A673 (cell line): ENCODE measurements at regions not wholly inside any gene's neighbourhood (a gene's known extent, or its start where the extent isn't known, plus 50 kb on each side); places are given as distances from the start of the nearest gene placed in this dataset.

Experiments
- CTCF ChIP-seq: fragments of 300-800, 200-600 bp; sonication (generic); conservative IDR thresholded peaks from 2 replicates; pipeline ENCODE4 v1.5.1; 2017; ENCODE audit warnings: low read depth, mild to moderate bottlenecking, antibody characterized with exemption, low read length, moderate library complexity, mixed read lengths
- EZH2 ChIP-seq: fragments of 200-600 bp; sonication (generic); IDR thresholded peaks from 2 replicates; pipeline ENCODE4 v1.6.1; 2017; ENCODE audit warnings: borderline replicate concordance, low read depth, mild to moderate bottlenecking, mixed read lengths, antibody characterized with exemption, low read length; ENCODE audit not compliant: poor library complexity, severe bottlenecking

DNA sequence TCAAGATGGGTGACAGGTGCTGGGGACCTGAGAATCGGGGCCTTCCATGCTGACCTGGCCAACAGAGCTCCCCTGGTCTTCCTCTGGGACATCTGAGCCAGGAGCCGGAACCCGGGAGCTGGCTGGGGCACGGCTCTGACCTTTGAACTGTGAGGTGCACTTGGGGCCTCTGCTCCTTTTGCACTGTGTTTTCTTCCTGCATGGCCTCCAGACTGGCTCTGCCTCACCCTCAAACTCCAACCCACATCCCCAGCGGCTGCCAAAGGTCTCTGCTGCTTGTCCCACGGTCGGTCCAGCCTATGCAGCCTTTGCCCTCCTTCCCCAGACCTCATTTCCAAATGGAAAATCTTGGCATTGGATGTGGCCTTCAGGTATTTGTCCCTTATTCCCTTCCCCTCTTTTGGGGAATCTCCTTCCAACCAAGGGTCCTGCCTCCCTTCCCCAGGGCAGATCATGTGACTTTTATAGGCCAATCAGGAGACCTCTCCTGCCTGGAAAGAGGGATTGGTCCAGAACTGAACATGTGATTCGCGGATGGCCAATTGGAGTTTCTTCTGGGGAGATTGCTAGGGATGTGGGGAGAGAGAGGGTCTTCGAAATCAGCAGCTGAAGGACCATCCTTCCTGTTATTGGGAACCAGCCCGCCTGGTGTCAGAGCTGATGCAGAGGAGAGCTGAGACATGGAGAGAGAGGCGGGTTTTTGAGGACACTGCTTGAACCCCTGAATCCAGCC, 117.9 kb downstream of the CYLD start:
- TF ChIP-seq CTCF (no peak), EZH2 (no peak)
